ENCODE measurements at regions not wholly inside any gene's neighbourhood (a gene's known extent, or its start where the extent isn't known, plus 50 kb on each side); places are given as distances from the start of the nearest gene placed in this dataset.

GRCh38 chr2:223227338-223227737 lies 175.3 kb downstream of the KCNE4 start:
- DNase-seq = no peak

- no peak for DNase-seq
Observed at GRCh38 chr2:223228871-223229270, 176.9 kb downstream of the KCNE4 start.

GRCh38 chr2:223230352-223230751 lies 178.4 kb downstream of the KCNE4 start:
- DNase-seq = no peak

GRCh38 chr2:223232285-223232684 lies 180.3 kb downstream of the KCNE4 start:
- no peak for DNase-seq

GRCh38 chr2:223232896-223233295 lies 180.9 kb downstream of the KCNE4 start:
- DNase-seq = no peak

GRCh38 chr2:223235986-223236385 lies 184.0 kb downstream of the KCNE4 start:
- DNase-seq = no peak

- DNase-seq = no peak
Observed at GRCh38 chr2:223238301-223238700, 186.3 kb downstream of the KCNE4 start.

GRCh38 chr2:223243233-223243632 lies 191.2 kb downstream of the KCNE4 start:
- DNase-seq = no peak

GRCh38 chr2:223247136-223247535 lies 195.1 kb downstream of the KCNE4 start:
- no peak for DNase-seq

- DNase-seq = no peak
Observed at GRCh38 chr2:223251656-223252229, 199.8 kb downstream of the KCNE4 start.

- no peak for DNase-seq
Observed at GRCh38 chr2:223260681-223261080, 208.7 kb downstream of the KCNE4 start.

GRCh38 chr2:223262946-223263345 lies 211.0 kb downstream of the KCNE4 start:
- no peak for DNase-seq

- no peak for DNase-seq
Observed at GRCh38 chr2:223264541-223265193, 212.7 kb downstream of the KCNE4 start.

GRCh38 chr2:223267160-223267951 lies 215.4 kb downstream of the KCNE4 start:
- no peak for DNase-seq

- DNase-seq = no peak
Observed at GRCh38 chr2:223269386-223269785, 217.4 kb downstream of the KCNE4 start.

- DNase-seq = no peak
Observed at GRCh38 chr2:223270548-223270947, 218.6 kb downstream of the KCNE4 start.

- no peak for DNase-seq
Observed at GRCh38 chr2:223273995-223274394, 222.0 kb downstream of the KCNE4 start.

- no peak for DNase-seq
Observed at GRCh38 chr2:223282221-223282620, 230.2 kb downstream of the KCNE4 start.

GRCh38 chr2:223283329-223283728 lies 231.3 kb downstream of the KCNE4 start:
- DNase-seq = no peak

- DNase-seq = no peak
Observed at GRCh38 chr2:223283771-223284170, 231.8 kb downstream of the KCNE4 start.

- no peak for DNase-seq
Observed at GRCh38 chr2:223285370-223286265, 233.6 kb downstream of the KCNE4 start.

- DNase-seq = no peak
Observed at GRCh38 chr2:223294756-223295155, 242.8 kb downstream of the KCNE4 start.

GRCh38 chr2:223297788-223298187 lies 245.8 kb downstream of the KCNE4 start:
- DNase-seq = no peak
